ENCODE measurements at regions not wholly inside any gene's neighbourhood (a gene's known extent, or its start where the extent isn't known, plus 50 kb on each side); places are given as distances from the start of the nearest gene placed in this dataset.

- H3K4me1 ChIP-seq (ENCODE audit: control insufficient read depth, insufficient read depth, low read length) = no peaks in the 10 kb centered on the region
- H3K36me3 ChIP-seq (ENCODE audit: control insufficient read depth, insufficient read depth, low read length) = no peaks in the 10 kb centered on the region
- no peaks in the 10 kb centered on the region for H3K27me3 ChIP-seq (ENCODE audit: control insufficient read depth, insufficient read depth, low read length)
- WGBS (ENCODE audit: insufficient coverage) = 89% methylated on average over 3 of the region's 4 CpGs
- no peak overlapping the region for H3K4me3 ChIP-seq (ENCODE audit: low read length)
- no peak for DNase-seq
- H3K9me3 ChIP-seq (replicated peaks; ENCODE audit: control insufficient read depth, low read depth, low read length) = no peaks in the 10 kb centered on the region
- H3K27ac ChIP-seq (ENCODE audit: low read length) = no peak overlapping the region
Observed at GRCh38 chr4:17283832-17284231, 228.1 kb downstream of the QDPR start.

- no peak for DNase-seq
- 100% methylated on average over 2 of the region's 7 CpGs for WGBS (ENCODE audit: insufficient coverage)
- H3K36me3 ChIP-seq (ENCODE audit: control insufficient read depth, insufficient read depth, low read length) = no peaks in the 10 kb centered on the region
- H3K4me1 ChIP-seq (ENCODE audit: control insufficient read depth, insufficient read depth, low read length) = no peaks in the 10 kb centered on the region
- no peaks in the 10 kb centered on the region for H3K27me3 ChIP-seq (ENCODE audit: control insufficient read depth, insufficient read depth, low read length)
- H3K4me3 ChIP-seq (ENCODE audit: low read length) = no peak overlapping the region
- H3K27ac ChIP-seq (ENCODE audit: low read length) = no peak overlapping the region
- no peaks in the 10 kb centered on the region for H3K9me3 ChIP-seq (replicated peaks; ENCODE audit: control insufficient read depth, low read depth, low read length)
Observed at GRCh38 chr4:17283251-17283650, 228.6 kb downstream of the QDPR start.

GRCh38 chr4:17280261-17281018, 231.4 kb downstream of the QDPR start:
- DNase-seq = no peak
- no peak overlapping the region for H3K27ac ChIP-seq (ENCODE audit: low read length)
- no peak overlapping the region for H3K4me3 ChIP-seq (ENCODE audit: low read length)
- H3K27me3 ChIP-seq (ENCODE audit: control insufficient read depth, insufficient read depth, low read length) = no peaks in the 10 kb centered on the region
- no peaks in the 10 kb centered on the region for H3K36me3 ChIP-seq (ENCODE audit: control insufficient read depth, insufficient read depth, low read length)
- H3K9me3 ChIP-seq (replicated peaks; ENCODE audit: control insufficient read depth, low read depth, low read length) = no peaks in the 10 kb centered on the region
- WGBS (ENCODE audit: insufficient coverage) = no CpG with 5 or more reads among the region's 6 CpGs
- no peaks in the 10 kb centered on the region for H3K4me1 ChIP-seq (ENCODE audit: control insufficient read depth, insufficient read depth, low read length)

- WGBS (ENCODE audit: insufficient coverage) = 12% methylated on average over 5 of the region's 6 CpGs
- H3K4me3 ChIP-seq (ENCODE audit: low read length) = no peak overlapping the region
Observed at GRCh38 chr4:17276776-17277175, 235.1 kb downstream of the QDPR start.

GRCh38 chr4:17275836-17276235, 236.1 kb downstream of the QDPR start:
- no peak for DNase-seq
- Histone ChIP-seq H3K9me3 (replicated peaks; ENCODE audit: control insufficient read depth, low read depth, low read length) (no peaks in the 10 kb centered on the region), H3K4me3 (ENCODE audit: low read length) (no peak overlapping the region), H3K36me3 (ENCODE audit: control insufficient read depth, insufficient read depth, low read length) (no peaks in the 10 kb centered on the region), H3K4me1 (ENCODE audit: control insufficient read depth, insufficient read depth, low read length) (no peaks in the 10 kb centered on the region), H3K27me3 (ENCODE audit: control insufficient read depth, insufficient read depth, low read length) (no peaks in the 10 kb centered on the region), H3K27ac (ENCODE audit: low read length) (no peak overlapping the region)
- 55% methylated on average over 2 of the region's 3 CpGs for WGBS (ENCODE audit: insufficient coverage)

More at GRCh38 chr4:17276776-17277175, 235.1 kb downstream of the QDPR start:
- peak; percentile 44 for DNase-seq
- Histone ChIP-seq H3K27ac (ENCODE audit: low read length) (no peak overlapping the region), H3K36me3 (ENCODE audit: control insufficient read depth, insufficient read depth, low read length) (no peaks in the 10 kb centered on the region), H3K9me3 (replicated peaks; ENCODE audit: control insufficient read depth, low read depth, low read length) (no peaks in the 10 kb centered on the region), H3K4me1 (ENCODE audit: control insufficient read depth, insufficient read depth, low read length) (no peaks in the 10 kb centered on the region), H3K27me3 (ENCODE audit: control insufficient read depth, insufficient read depth, low read length) (no peaks in the 10 kb centered on the region)

GRCh38 chr4:17273047-17273446, 238.8 kb downstream of the QDPR start:
- Histone ChIP-seq H3K27me3 (ENCODE audit: control insufficient read depth, insufficient read depth, low read length) (no peaks in the 10 kb centered on the region), H3K4me3 (ENCODE audit: low read length) (no peak overlapping the region), H3K27ac (ENCODE audit: low read length) (no peak overlapping the region), H3K9me3 (replicated peaks; ENCODE audit: control insufficient read depth, low read depth, low read length) (no peaks in the 10 kb centered on the region), H3K4me1 (ENCODE audit: control insufficient read depth, insufficient read depth, low read length) (no peaks in the 10 kb centered on the region), H3K36me3 (ENCODE audit: control insufficient read depth, insufficient read depth, low read length) (no peaks in the 10 kb centered on the region)
- DNase-seq = no peak

- H3K27ac ChIP-seq (ENCODE audit: low read length) = no peak overlapping the region
- no peaks in the 10 kb centered on the region for H3K27me3 ChIP-seq (ENCODE audit: control insufficient read depth, insufficient read depth, low read length)
- H3K4me3 ChIP-seq (ENCODE audit: low read length) = no peak overlapping the region
- no peaks in the 10 kb centered on the region for H3K36me3 ChIP-seq (ENCODE audit: control insufficient read depth, insufficient read depth, low read length)
- 71% methylated on average over 4 of the region's 6 CpGs for WGBS (ENCODE audit: insufficient coverage)
- H3K9me3 ChIP-seq (replicated peaks; ENCODE audit: control insufficient read depth, low read depth, low read length) = no peaks in the 10 kb centered on the region
- no peaks in the 10 kb centered on the region for H3K4me1 ChIP-seq (ENCODE audit: control insufficient read depth, insufficient read depth, low read length)
- no peak for DNase-seq
Observed at GRCh38 chr4:17272154-17272553, 239.7 kb downstream of the QDPR start.

- DNase-seq = no peak
- Histone ChIP-seq H3K4me3 (ENCODE audit: low read length) (no peak overlapping the region), H3K9me3 (replicated peaks; ENCODE audit: control insufficient read depth, low read depth, low read length) (no peaks in the 10 kb centered on the region), H3K27me3 (ENCODE audit: control insufficient read depth, insufficient read depth, low read length) (no peaks in the 10 kb centered on the region), H3K36me3 (ENCODE audit: control insufficient read depth, insufficient read depth, low read length) (no peaks in the 10 kb centered on the region), H3K27ac (ENCODE audit: low read length) (no peak overlapping the region), H3K4me1 (ENCODE audit: control insufficient read depth, insufficient read depth, low read length) (no peaks in the 10 kb centered on the region)
- WGBS (ENCODE audit: insufficient coverage) = 80% methylated on average over 3 of the region's 4 CpGs
Observed at GRCh38 chr4:17265653-17266052, 246.2 kb downstream of the QDPR start.

GRCh38 chr4:17265139-17265538, 246.8 kb downstream of the QDPR start:
- Histone ChIP-seq H3K27ac (ENCODE audit: low read length) (no peak overlapping the region), H3K9me3 (replicated peaks; ENCODE audit: control insufficient read depth, low read depth, low read length) (no peaks in the 10 kb centered on the region), H3K4me1 (ENCODE audit: control insufficient read depth, insufficient read depth, low read length) (no peaks in the 10 kb centered on the region), H3K27me3 (ENCODE audit: control insufficient read depth, insufficient read depth, low read length) (no peaks in the 10 kb centered on the region), H3K4me3 (ENCODE audit: low read length) (no peak overlapping the region), H3K36me3 (ENCODE audit: control insufficient read depth, insufficient read depth, low read length) (no peaks in the 10 kb centered on the region)
- DNase-seq = no peak
- no CpG with 5 or more reads among the region's 2 CpGs for WGBS (ENCODE audit: insufficient coverage)

GRCh38 chr4:17260166-17260907, 251.6 kb downstream of the QDPR start:
- DNase-seq = peak; percentile 64
- Histone ChIP-seq H3K4me3 (ENCODE audit: low read length) (no peak overlapping the region), H3K27ac (ENCODE audit: low read length) (no peak overlapping the region), H3K9me3 (replicated peaks; ENCODE audit: control insufficient read depth, low read depth, low read length) (no peaks in the 10 kb centered on the region), H3K27me3 (ENCODE audit: control insufficient read depth, insufficient read depth, low read length) (no peaks in the 10 kb centered on the region), H3K4me1 (ENCODE audit: control insufficient read depth, insufficient read depth, low read length) (no peaks in the 10 kb centered on the region), H3K36me3 (ENCODE audit: control insufficient read depth, insufficient read depth, low read length) (no peaks in the 10 kb centered on the region)
- 47% methylated on average over 2 of the region's 4 CpGs for WGBS (ENCODE audit: insufficient coverage)

Data from muscle of leg (tissue), 3 donors.